ENCODE measurements at regions not wholly inside any gene's neighbourhood (a gene's known extent, or its start where the extent isn't known, plus 50 kb on each side); places are given as distances from the start of the nearest gene placed in this dataset.
"Not testable (repeated sequence)": the region's sequence is repeated elsewhere in the genome, so short reads cannot be mapped to it uniquely, and the experiment has no call there.

DNA sequence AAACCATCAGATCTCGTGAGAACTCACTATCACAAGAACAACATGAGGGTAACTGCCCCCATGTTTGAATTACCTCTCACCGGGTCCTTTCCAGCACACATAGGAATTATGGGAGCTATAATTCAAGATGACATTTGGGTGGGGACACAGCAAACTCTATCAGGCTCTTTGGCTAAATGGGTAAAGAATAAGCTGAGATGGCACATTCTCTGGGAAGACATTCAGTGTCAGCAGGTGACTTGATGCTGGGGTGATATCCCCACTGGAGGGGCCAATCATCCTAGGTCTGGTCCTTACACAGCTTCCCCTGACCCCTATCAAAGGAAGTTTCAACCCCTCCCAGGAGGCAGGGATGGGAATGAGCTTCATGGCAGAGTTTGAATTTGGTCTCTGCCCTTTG is 664.0 kb upstream of the EEF2KMT start:
- no peak for DNase-seq (ENCODE audit: low spot score)

DNA sequence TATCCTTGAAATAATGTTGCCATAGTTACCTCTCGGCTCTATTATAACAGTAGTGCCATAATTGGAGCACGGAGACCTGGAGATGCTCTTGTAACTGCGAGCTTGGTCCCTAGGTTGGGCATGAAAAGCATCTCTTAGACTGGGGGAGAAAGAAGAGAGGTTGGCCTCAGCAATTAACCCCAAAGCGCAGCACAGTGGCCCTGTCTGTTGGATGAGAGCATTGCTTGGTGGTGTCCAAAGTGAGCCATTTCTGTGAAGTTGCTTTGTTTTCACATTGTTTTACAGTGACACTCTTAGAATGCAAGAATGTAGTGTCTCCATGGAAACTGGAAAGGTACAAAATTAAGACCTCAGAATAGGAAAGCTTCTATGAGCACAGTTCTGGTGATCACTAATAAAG is 660.7 kb upstream of the EEF2KMT start:
- no peak for DNase-seq (ENCODE audit: low spot score)

DNA sequence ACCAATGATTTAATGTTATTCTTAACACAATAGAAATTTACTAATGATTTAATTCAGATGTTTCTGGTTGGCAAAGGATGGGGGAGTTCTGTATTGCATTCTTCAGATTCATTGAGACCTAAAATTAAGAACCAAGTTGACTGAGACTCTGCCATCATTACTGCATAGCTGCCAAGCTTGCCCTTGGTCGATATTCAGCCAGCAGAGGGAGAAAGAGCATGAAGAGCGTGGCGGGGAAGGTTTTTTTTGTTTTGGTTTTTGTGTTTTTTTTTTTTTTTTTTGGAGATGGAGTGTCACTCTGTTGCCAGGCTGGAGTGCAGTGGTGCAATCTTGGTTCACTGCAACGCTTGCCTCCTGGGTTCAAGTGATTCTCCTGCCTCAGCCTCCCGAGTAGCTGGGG is 659.4 kb upstream of the EEF2KMT start:
- DNase-seq (ENCODE audit: low spot score) = no peak

DNA sequence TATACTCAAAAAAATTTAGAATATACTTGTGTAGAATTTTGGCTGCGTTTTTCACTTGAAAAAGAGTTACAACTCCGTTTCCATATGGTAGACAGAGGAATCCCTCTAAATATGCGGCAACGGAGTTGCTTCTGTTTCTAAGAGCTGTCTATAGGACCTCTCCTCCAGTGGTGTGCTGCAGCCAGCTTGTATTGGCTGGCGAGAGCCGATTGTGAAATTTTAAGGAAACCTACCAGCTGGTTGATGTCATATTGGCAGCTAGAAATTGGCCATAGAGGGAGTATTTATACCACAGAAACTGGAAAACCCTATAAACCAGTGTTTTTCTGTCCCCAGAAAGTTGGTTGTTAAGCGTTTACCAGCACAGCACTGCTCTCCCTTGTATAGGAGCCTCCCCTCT is 655.8 kb upstream of the EEF2KMT start:
- no peak for DNase-seq (ENCODE audit: low spot score)

DNA sequence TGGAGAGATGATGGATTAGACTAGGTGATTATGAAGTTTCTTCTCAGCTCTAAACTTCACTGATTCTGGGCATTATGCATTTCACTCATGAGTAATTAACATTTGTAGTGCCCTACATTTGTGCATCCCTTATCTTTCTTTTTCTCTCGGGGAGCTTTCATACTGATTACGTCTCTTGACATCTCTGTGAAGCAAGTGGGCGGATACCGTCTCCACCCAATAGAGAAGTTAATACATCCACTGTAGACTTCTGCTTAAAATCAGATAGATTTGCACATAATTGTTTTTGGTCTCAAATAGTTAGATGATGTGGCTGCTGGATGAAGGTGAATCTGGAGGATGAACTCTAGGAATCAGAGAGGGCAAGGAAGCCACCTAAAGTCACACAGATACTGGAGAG is 653.6 kb upstream of the EEF2KMT start:
- no peak for DNase-seq (ENCODE audit: low spot score)

DNA sequence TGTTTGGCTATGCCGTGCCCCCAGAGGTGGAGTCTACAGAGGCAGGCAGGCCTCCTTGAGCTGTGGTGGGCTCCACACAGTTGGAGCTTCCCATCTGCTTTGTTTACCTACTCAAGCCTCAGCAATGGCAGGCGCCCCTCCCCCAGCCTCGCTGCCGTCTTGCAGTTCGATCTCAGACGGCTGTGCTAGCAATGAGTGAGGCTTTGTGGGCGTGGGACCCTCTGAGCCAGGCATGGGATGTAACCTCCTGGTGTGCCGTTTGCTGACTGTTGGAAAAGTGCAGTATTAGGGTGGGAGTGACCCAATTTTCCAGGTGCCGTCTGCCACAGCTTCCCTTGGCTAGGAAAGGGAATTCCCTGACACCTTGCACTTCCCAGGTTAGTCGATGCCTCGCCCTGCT is 652.8 kb upstream of the EEF2KMT start:
- DNase-seq (ENCODE audit: low spot score) = not testable (repeated sequence)

DNA sequence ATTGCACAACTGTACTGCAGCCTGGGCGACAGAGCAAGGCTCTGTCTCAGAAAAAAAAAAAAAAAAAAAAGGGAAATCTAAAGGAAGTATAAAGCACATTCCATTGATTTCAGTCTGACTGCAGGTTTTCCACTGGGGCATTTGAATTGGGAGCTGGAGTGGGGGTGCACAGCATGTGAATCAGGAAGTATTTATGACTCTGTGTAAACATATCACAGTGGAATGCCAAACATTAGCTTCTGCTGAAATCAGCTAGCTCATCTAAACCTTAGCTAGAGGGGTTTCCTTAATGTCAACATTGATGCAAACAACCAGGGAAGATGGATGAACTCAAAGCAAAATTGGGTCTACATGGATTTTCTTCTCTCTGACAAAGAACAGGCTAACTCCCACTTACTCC is 641.0 kb upstream of the EEF2KMT start:
- no peak for DNase-seq (ENCODE audit: low spot score)

DNA sequence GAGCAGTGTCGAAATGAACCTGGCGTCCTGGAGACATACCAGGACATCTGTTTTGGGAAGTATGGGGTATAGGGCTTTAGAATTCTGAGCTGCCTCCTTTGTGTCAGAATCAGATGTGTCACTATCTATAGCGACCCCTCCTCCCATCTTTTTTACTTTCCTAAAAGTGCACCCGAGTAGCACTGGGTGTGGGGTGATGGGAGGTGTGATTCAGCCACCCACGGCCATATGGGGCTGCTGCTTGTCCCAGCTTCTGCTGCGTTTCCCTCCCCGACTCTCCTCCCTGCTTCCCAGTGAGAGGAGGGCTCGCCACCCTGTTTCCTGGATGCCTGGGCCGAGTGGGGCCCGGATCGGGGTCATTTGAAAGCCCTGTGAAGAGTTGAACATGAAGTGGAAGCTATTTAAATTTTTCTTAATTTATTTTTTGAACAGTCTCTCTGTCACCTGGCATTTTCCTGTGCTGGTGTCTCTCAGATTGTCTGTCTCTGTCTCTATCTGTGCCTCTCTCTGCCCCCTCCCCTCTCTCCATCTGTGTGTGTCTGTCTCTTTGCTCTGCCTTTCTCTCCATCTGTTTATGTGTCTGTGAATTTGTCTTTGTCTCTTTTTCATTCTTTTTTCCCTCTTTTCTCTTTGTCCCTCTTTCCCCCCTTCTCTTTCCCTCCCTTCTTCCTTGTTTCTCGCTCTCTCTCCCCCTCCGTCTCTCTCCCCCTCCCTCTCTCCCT is 638.8 kb upstream of the EEF2KMT start:
- no peak for DNase-seq (ENCODE audit: low spot score)

DNA sequence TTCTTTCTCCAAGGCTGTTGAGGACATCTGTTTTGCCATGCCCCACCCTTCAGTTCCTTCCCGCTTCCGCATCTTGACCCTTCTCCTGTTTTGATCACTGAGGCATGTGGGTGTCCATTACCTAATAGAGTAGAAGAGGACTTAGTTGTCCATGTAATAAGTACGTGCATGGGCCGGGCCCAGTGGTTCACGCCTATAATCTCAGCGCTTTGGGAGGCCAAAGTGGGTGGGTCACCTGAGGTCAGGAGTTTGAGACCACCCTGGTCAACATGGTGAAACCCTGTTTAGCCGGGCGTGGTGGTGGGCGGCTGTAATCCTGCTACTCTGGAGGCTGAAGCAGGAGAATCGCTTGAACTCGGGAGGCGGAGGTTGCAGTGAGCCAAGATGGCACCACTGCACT is 637.8 kb upstream of the EEF2KMT start:
- DNase-seq (ENCODE audit: low spot score) = no peak

DNA sequence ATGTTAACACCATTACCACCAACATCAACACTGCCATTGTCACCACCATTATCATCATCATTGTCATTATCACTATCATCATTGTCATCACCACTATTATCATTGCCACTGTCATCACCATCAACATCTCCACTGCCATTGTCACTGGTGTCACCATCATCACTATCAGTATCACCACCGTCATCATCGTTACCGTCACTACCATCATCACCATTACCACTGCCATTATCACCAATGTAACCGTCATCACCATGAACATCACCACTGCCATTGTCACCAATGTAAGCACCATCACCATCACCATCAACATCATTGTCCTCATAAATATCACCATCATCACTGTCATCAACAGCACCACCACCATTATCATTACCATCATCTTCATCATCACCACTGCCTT is 633.2 kb upstream of the EEF2KMT start:
- no peak for DNase-seq (ENCODE audit: low spot score)

DNA sequence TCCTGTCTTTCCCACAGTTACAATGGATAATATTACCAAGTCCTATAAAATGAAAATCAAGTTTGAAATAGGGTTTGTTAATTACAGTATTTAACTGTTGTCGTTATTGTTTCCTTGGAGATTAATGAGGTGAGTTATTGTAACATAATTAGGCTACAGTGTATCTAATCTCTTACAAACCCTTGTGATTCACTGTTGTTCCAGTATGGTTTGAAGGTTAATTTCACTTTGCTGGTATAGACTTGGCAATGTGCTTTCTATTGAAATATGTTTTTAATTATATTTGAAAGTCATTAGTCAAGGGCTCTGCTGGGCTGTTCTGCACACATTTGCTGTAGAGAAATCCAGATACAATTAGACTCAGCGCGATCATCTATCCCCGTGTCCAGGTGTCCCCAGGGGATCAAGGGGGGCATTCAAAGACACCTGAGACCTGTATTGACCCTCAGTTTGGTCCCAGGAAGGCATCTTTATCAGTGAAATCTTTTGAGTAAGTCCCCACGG is 624.6 kb upstream of the EEF2KMT start:
- no peak for DNase-seq (ENCODE audit: low spot score)

DNA sequence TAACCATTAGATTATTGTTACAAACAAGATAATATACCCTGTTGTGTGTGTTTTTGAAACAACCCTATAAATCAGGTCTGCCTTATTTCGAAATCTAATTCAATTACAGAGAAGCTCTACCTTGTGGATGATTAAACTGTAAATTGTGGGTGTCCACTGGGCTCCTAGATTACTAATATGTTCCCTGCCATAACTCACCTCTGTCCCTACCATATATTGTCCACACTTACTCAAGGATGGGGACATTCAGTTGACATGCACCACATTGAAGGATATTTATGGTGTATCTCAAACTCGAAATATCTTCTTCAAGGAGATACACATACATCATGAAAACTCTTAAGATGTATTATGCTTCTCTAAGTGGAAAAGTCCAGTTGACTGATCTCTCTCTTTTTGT is 617.6 kb upstream of the EEF2KMT start:
- no peak for DNase-seq (ENCODE audit: low spot score)

DNA sequence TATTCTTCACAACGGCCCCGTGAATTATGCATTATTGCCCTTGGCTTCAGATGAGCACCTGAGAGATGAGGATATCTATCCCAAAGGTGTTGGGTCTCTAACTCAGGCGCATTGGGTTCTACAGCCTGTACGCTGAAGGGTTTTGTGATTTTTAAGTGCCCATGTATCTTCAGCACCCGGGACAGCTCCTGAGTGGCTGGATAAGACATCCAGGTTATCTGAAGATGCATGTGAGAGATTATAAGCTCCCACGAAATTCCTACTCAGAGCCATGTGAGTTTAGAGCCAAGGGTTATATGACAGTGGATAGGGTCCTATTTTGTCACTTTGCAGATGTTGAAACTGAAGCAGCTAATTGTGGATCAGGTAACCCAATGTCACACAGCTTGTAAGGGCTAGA is 612.3 kb upstream of the EEF2KMT start:
- DNase-seq (ENCODE audit: low spot score) = no peak

DNA sequence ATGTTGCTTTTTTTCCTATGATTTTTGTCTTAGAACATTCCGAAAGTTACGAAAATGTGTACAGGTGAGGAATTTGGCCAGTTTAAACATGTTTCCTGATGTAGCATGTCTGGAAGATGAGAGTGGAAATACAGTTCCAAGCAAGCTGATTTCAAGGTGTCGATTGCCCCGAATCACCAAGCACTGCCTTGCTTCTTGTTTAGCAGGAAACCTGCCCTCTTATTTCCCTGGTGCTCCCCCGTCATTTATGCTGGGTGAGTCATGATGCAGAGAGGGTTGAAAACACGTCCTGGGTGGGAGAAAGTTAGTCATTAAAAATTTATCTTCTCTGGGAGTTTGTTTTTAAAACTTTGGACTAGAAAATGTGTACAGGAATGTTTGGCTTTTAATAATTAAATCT is 608.6 kb upstream of the EEF2KMT start:
- no peak for DNase-seq (ENCODE audit: low spot score)

DNA sequence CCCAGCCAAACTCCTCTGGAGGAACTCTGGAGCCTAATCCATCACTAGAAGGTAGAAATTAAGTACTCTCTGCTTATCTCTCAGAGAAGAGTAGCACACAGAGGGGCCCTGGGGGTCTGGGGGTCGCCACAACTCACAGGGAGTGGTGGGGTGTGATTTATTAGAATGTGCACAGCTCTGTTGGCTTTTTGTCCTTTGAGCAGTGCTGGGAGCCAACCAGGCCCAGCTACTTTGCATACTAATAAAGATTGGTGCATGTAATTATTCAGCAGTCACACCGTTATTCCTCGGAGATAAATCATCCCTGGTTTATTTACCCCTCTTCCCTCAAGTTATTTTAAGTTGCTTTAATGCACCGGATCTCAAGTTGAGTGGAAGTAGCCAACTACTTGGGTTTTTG is 606.7 kb upstream of the EEF2KMT start:
- DNase-seq (ENCODE audit: low spot score) = no peak

DNA sequence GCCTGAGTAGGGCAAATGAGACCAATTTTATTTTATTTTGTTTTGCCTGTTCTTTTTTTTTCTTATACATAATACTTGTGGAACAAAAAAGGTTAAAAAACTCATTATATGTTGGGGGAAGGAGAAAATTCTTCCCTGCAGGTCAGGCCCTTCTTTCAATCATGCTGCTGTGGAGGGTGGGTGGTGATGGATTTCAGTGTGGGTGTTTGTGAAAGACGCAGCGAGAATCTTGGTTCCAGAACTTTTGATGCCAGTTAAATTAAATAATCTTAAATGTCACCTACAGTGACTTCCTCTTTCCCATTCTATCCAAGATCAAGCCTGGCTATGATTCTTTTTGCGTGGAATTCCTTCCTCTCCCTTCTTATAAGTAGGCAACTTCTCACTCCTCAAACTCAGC is 595.8 kb upstream of the EEF2KMT start:
- DNase-seq (ENCODE audit: low spot score) = no peak

DNA sequence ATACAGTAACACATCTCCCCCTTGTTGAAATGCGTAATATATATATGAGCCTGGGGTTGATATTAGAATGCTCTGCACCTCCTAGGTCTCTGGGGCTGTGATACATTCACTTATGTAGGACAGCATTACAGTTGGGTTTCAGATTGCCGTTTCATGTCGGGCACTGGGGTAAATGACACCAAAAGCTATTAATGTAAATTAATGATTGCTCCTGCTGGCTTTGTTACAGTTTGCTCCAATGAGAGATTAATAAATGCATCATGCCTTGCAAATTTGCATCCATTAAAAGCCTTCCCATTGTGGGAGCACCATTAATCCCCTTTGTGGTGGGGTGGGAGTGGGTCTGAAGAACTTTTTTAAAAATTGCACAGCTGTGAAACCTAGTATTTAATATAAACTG is 584.4 kb upstream of the EEF2KMT start:
- no peak for DNase-seq (ENCODE audit: low spot score)

DNA sequence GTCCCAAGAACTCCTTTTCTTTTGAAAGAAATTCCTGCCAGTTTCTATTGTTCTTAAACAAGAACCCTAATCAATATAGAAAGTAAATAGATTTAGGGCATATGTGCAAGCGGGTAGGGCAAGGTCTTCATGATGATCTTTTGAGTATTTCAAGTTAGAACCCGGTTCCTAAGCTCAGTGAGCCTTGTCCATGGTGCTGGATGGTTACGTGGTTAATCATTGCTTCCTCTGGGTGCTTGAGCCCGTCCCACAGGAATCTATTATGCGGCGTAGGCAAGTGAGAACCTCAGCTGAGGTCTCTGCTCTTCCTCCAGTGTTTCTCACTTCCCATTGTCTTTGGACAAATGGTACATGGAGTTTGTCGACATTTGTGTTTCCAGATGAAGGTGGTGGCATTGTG is 580.8 kb upstream of the EEF2KMT start:
- DNase-seq (ENCODE audit: low spot score) = no peak

DNA sequence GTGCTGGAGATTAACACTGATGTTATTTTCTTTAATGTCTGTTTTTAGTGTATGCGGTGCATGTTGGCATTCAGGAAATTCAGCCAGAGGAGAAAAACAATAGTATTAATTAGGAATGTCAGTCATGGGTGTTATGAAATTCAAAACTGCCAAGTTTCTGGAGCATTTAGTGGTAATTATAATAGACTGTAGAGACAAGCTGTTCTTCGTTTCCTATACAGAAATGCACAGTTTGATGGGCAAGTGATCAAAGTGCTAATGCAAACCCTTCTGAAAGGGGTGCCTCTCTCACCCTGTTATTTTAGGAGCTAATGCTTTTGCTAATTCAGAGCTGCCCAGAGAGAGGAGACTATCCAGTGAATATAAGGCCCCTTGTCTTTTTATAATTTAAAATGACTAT is 573.8 kb upstream of the EEF2KMT start:
- no peak for DNase-seq (ENCODE audit: low spot score)

DNA sequence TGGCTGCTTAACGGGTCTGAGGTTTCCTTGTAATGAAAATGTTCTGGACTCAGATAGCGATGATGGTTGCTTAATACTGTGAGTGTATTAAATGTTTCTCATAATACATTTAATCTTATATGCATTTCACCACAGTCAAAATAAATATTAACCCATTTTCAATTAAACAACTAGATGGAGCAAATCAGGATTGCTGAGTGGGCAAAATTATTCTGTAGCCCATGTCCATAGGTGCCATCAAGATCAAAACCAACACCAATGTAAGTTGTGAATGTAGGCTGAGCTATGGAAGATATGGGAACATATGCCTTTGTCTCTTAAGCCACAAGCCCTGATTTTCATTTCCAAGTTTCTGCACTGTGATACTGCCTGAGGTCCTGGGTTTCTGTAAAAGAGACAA is 572.6 kb upstream of the EEF2KMT start:
- no peak for DNase-seq (ENCODE audit: low spot score)

DNA sequence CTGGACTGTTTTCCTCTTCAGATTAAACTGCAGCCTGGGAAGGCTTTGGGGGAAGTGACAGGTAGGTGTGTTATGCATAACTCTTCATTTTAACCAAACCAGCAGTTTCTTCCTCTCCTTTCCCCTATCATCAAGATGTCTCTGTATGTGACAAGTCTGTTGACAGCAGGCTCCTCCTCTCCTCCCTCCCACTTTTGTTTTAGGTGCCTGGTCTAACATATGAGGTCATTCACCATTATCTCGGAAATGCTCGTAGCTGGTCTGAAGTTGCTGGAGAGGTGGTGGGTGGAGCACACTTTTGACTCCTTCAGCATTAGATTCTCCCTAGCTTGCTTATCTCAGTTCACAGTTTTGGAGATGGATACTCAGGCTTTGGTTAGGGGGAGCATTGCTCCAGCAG is 571.0 kb upstream of the EEF2KMT start:
- no peak for DNase-seq (ENCODE audit: low spot score)

DNA sequence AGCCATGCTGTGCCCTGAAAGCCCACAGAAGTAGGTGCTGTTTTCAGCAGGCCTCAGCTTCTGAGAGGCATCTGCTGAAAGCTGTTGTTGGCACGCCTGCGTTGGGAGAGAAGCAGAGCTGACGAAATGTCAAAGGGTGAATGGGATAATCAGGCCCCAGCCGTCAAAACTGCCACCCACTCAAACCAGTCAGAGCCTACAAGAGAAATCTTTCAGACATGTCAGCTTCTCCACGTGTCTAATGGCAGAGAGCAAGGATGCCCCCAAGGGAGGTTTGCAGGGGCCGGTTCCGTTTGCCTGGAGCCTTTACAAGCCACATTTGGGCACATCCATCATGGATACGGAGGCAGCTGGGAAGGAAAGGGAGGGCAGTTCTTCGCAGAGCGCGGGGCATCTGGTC is 568.2 kb upstream of the EEF2KMT start:
- DNase-seq (ENCODE audit: low spot score) = no peak

DNA sequence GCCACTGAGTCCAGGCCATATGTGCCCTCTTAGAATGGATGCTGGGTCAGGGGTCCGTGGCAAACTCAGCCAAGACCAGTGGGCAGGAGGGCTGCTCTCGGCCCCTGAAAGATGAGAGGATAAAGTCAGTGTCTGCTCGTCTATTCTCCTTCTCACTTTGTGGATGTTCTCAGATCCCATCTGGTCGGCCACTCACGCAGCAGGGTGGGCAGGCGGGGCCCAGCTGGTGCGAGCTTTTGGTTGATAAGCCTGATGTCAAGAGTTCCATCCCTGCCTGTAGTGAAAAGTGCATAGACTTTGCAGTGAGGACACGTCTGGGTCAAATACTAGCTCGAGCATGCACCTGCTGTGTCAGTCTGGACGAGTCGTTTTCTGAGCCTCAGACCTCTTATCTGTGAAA is 556.2 kb upstream of the EEF2KMT start:
- no peak for DNase-seq (ENCODE audit: low spot score)

DNA sequence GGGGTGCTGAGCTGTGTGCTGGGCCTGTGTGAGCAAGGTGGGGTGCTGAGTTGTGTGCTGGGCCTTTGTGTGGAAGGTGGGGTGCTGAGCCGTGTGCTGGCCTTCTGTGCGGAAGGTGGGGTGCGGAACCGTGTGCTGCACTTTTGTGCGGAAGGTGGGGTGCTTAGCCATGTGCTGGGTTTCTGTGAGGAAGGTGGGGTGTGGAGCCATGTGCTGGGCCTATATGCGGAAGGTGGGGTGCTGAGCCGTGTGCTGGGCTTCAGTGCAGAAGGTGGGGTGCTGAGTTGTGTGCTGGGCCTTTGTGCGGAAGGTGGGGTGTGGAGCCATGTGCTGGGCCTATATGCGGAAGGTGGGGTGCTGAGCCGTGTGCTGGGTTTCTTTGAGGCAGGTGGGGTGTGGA is 555.4 kb upstream of the EEF2KMT start:
- no peak for DNase-seq (ENCODE audit: low spot score)
